IMR-90 (cell line): ENCODE measurements at regions not wholly inside any gene's neighbourhood (a gene's known extent, or its start where the extent isn't known, plus 50 kb on each side); places are given as distances from the start of the nearest gene placed in this dataset.
"Not testable (repeated sequence)": the region's sequence is repeated elsewhere in the genome, so short reads cannot be mapped to it uniquely, and the experiment has no call there.

Experiments
- ATAC-seq: fragments of 200-7000 bp; cut with Tn5 transposase; 2 replicates; pipeline ENCODE4 v1.9.1; 2020; ENCODE audit warnings: low read depth, mild to moderate bottlenecking, moderate library complexity
- BruUV-seq: library from RNA; stranded (reverse); fragments of 400-500 nt; replicated peaks from 2 replicates; lab custom pipeline; 2021; lab: Mats Ljungman, UMichigan
- CTCF ChIA-PET: fragments of 300-600 bp; formaldehyde crosslinking; extraction: SDS; loops from one replicate; lab custom pipeline; 2021; ENCODE audit warnings: antibody characterized with exemption; lab: Yijun Ruan, JAX
- POLR2A ChIA-PET: fragments of 300-600 bp; sonication (Branson Sonifier 250); formaldehyde crosslinking; loops from one replicate; lab custom pipeline; 2022; ENCODE audit warnings: antibody characterized with exemption; ENCODE audit not compliant: unreplicated experiment; lab: Charles Lee
- DNase-seq: peaks from one replicate; pipeline ENCODE4 v3.0.0; 2013
- H2AFZ ChIP-seq: replicated peaks from 2 replicates; pipeline ENCODE3; 2013; ENCODE audit warnings: low read length, mild to moderate bottlenecking; ENCODE audit not compliant: poor library complexity
- H2AK5ac ChIP-seq: 2 replicates; pipeline ENCODE4 v1.6.1; 2013; ENCODE audit warnings: low read depth, low read length, inconsistent platforms
- H2AK9ac ChIP-seq: replicated peaks from 2 replicates; pipeline ENCODE3; 2013; ENCODE audit warnings: mild to moderate bottlenecking, low read depth, low read length, moderate library complexity; ENCODE audit not compliant: poor library complexity
- H2BK120ac ChIP-seq: 2 replicates; pipeline ENCODE4 v1.6.1; 2013; ENCODE audit warnings: low read depth, low read length, inconsistent platforms
- H2BK15ac ChIP-seq: 3 replicates; pipeline ENCODE4 v1.6.1; 2013; ENCODE audit warnings: low read depth, low read length, inconsistent platforms
- H2BK20ac ChIP-seq: 2 replicates; pipeline ENCODE4 v1.6.1; 2013; ENCODE audit warnings: low read depth, mild to moderate bottlenecking, inconsistent platforms, low read length, moderate library complexity
- H2BK5ac ChIP-seq: 2 replicates; pipeline ENCODE4 v1.6.1; 2013; ENCODE audit warnings: mild to moderate bottlenecking, low read depth, low read length, inconsistent platforms; ENCODE audit not compliant: poor library complexity, severe bottlenecking
- H3K14ac ChIP-seq: replicated peaks from 2 replicates; pipeline ENCODE4 v1.6.1; 2013; ENCODE audit warnings: low read depth, low read length, inconsistent platforms
- H3K18ac ChIP-seq: 2 replicates; pipeline ENCODE4 v1.6.1; 2013; ENCODE audit warnings: low read depth, low read length, control low read depth
- H3K23ac ChIP-seq: 2 replicates; pipeline ENCODE4 v1.6.1; 2013; ENCODE audit warnings: low read depth, low read length, inconsistent platforms
- H3K27ac ChIP-seq: 2 replicates; pipeline ENCODE4 v1.5.1; 2013; ENCODE audit warnings: mild to moderate bottlenecking, control low read depth, low read length; ENCODE audit not compliant: insufficient read depth
- H3K27me3 ChIP-seq: 2 replicates; pipeline ENCODE4 v1.6.1; 2013; ENCODE audit warnings: low read length; ENCODE audit not compliant: control insufficient read depth, insufficient read depth
- H3K36me3 ChIP-seq: 2 replicates; pipeline ENCODE4 v1.6.1; 2013; ENCODE audit warnings: low read length, mixed read lengths; ENCODE audit not compliant: control insufficient read depth, insufficient read depth
- H3K4ac ChIP-seq: 2 replicates; pipeline ENCODE4 v1.6.1; 2013; ENCODE audit warnings: low read depth, low read length, inconsistent platforms
- H3K4me1 ChIP-seq: 2 replicates; pipeline ENCODE4 v1.6.1; 2013; ENCODE audit warnings: low read length, mixed read lengths; ENCODE audit not compliant: control insufficient read depth, insufficient read depth
- H3K4me2 ChIP-seq: 2 replicates; pipeline ENCODE4 v1.6.1; 2013; ENCODE audit warnings: low read depth, mild to moderate bottlenecking, control low read depth, low read length, moderate library complexity
- H3K4me3 ChIP-seq: 2 replicates; pipeline ENCODE4 v1.5.1; 2013; ENCODE audit warnings: low read depth, mild to moderate bottlenecking, control low read depth, low read length, moderate library complexity; ENCODE audit not compliant: insufficient read depth
- H3K56ac ChIP-seq: 2 replicates; pipeline ENCODE4 v1.6.1; 2013; ENCODE audit warnings: low read length, inconsistent platforms; ENCODE audit not compliant: insufficient read depth; ENCODE audit errors: extremely low read depth
- H3K79me1 ChIP-seq, 2 experiments: 2 replicates each; pipeline ENCODE4 v1.6.1; 2013; ENCODE audit warnings: low read length in 2 of 2, inconsistent platforms in 1 of 2, low read depth in 1 of 2
- H3K9ac ChIP-seq: 2 replicates; pipeline ENCODE4 v1.6.1; 2013; ENCODE audit warnings: low read depth, low read length, control low read depth
- H3K9me1 ChIP-seq: 2 replicates; pipeline ENCODE4 v1.6.1; 2013; ENCODE audit warnings: low read length, inconsistent platforms; ENCODE audit not compliant: insufficient read depth
- H3K9me3 ChIP-seq: 2 replicates; pipeline ENCODE4 v1.6.1; 2013; ENCODE audit warnings: low read length; ENCODE audit not compliant: control insufficient read depth, insufficient read depth
- H4K20me1 ChIP-seq: 2 replicates; pipeline ENCODE4 v1.6.1; 2013; ENCODE audit warnings: low read length, inconsistent platforms; ENCODE audit not compliant: insufficient read depth
- H4K5ac ChIP-seq: 2 replicates; pipeline ENCODE4 v1.6.1; 2013; ENCODE audit warnings: mild to moderate bottlenecking, low read depth, low read length, control low read depth
- H4K8ac ChIP-seq, 2 experiments: 2 replicates each; pipeline ENCODE4 v1.6.1; 2013; ENCODE audit warnings: low read depth in 2 of 2, low read length in 2 of 2, control low read depth in 1 of 2, inconsistent platforms in 1 of 2
- H4K91ac ChIP-seq: 2 replicates; pipeline ENCODE4 v1.6.1; 2013; ENCODE audit warnings: low read depth, low read length, inconsistent platforms; ENCODE audit not compliant: insufficient read depth
- MAFK ChIP-seq: IDR thresholded peaks from 2 replicates; pipeline ENCODE4 v1.6.1; 2012; ENCODE audit warnings: low read depth, low read length, improper control_type of control experiment
- NFE2L2 ChIP-seq: fragments of 150-350 bp; IDR thresholded peaks from 2 replicates; pipeline ENCODE4 v1.6.1; 2016; ENCODE audit warnings: low read depth, mild to moderate bottlenecking, low read length
- SMC3 ChIP-seq: fragments of 150-350 bp; IDR thresholded peaks from 2 replicates; pipeline ENCODE4 v1.6.1; 2016; ENCODE audit warnings: low read depth, mild to moderate bottlenecking, antibody characterized with exemption, low read length, moderate library complexity
- WGBS, 2 experiments: methylation state at CpG; one replicate each; pipeline versions ENCODE4 v1.1.5 to v1.1.7; 2013; ENCODE audit warnings: missing lambda C conversion rate in 2 of 2; ENCODE audit not compliant: insufficient read length in 1 of 2; ENCODE audit errors: extremely low coverage in 2 of 2; 5-methylcytosine and 5-hydroxymethylcytosine counted together
- dilution Hi-C: fragments of 300-500 bp; cut with HindIII; formaldehyde crosslinking; loops from one replicate; pipeline ENCODE4 v1.14.3; 2018; ENCODE audit warnings: low sequenced_read_pairs; ENCODE audit not compliant: unreplicated experiment
- in situ Hi-C: fragments of 300-500 bp; cut with MboI; formaldehyde crosslinking; loops from 3 replicates; pipeline ENCODE4 v1.14.3; 2019; ENCODE audit warnings: low sequenced_read_pairs, inconsistent platforms, mixed read lengths
- intact Hi-C: fragments of 100-400 bp; cut with micrococcal nuclease; formaldehyde crosslinking; loops from 2 replicates; pipeline ENCODE4 v1.10.0; 2022

GRCh38 chr4:33494150-33494549 lies 2750.2 kb downstream of the ARAP2 start:
- Histone ChIP-seq H2AK5ac (no peak overlapping the region), H4K20me1 (no peaks in the 10 kb centered on the region)

GRCh38 chr4:33501587-33501986 lies 2742.7 kb downstream of the ARAP2 start:
- H3K36me3 ChIP-seq, H3K56ac ChIP-seq, H2BK15ac ChIP-seq, H3K27ac ChIP-seq, H3K4me2 ChIP-seq, BruUV-seq, CTCF ChIA-PET, DNase-seq, H3K14ac ChIP-seq, H3K9ac ChIP-seq, H3K79me1 ChIP-seq, H3K9me3 ChIP-seq, ATAC-seq, H3K27me3 ChIP-seq, H3K23ac ChIP-seq, H3K9me1 ChIP-seq, H4K8ac ChIP-seq, H2AK9ac ChIP-seq, H4K5ac ChIP-seq, H2BK120ac ChIP-seq, intact Hi-C loops, in situ Hi-C loops, H2BK20ac ChIP-seq, dilution Hi-C loops, H3K4me1 ChIP-seq, H2BK5ac ChIP-seq, H4K91ac ChIP-seq, H3K18ac ChIP-seq, H2AK5ac ChIP-seq, POLR2A ChIA-PET, H4K20me1 ChIP-seq, H3K4me3 ChIP-seq, H2AFZ ChIP-seq, H3K4ac ChIP-seq: not testable (repeated sequence)
- WGBS, 2 experiments = 100% methylated on average over 3 of the region's 6 CpGs; no CpG with 5 or more reads in 1 of the 2 experiments

More at GRCh38 chr4:33494150-33494549, 2750.2 kb downstream of the ARAP2 start:
- Histone ChIP-seq H3K4me1 (no peaks in the 10 kb centered on the region), H3K27ac (no peak overlapping the region), H2BK15ac (no peak overlapping the region), H3K9me1 (no peaks in the 10 kb centered on the region), H3K4me2 (no peak overlapping the region), H3K27me3 (no peaks in the 10 kb centered on the region), H2BK120ac (no peak overlapping the region), H2AK9ac (no peak overlapping the region), H3K36me3 (no peaks in the 10 kb centered on the region), H2BK20ac (no peak overlapping the region), H2AFZ (no peak overlapping the region), H3K4me3 (no peak overlapping the region), H3K9ac (no peak overlapping the region), H4K91ac (no peak overlapping the region), H3K23ac (no peak overlapping the region), H3K4ac (no peak overlapping the region), H3K79me1 (no peaks in the 10 kb centered on the region), H3K18ac (no peak overlapping the region), H4K5ac (no peak overlapping the region), H4K8ac (no peak overlapping the region), H3K9me3 (no peaks in the 10 kb centered on the region), H2BK5ac (no peak overlapping the region), H3K56ac (no peak overlapping the region), H3K14ac (no peak overlapping the region)
- dilution Hi-C loops = no loop called here
- peak; percentile 79 for TF ChIP-seq MAFK
- TF ChIP-seq SMC3 = no peak
- TF ChIP-seq NFE2L2 = peak; percentile 96
- POLR2A ChIA-PET = no interaction called here
- ATAC-seq = no peak
- CTCF ChIA-PET = no interaction called here
- intact Hi-C loops = no loop called here
- no CpG with 5 or more reads among the region's 2 CpGs for WGBS, 2 experiments
- in situ Hi-C loops = no loop called here
- no TSS peak for BruUV-seq
- no peak for DNase-seq
